GM12874 (cell line): ENCODE measurements at regions not wholly inside any gene's neighbourhood (a gene's known extent, or its start where the extent isn't known, plus 50 kb on each side); places are given as distances from the start of the nearest gene placed in this dataset.

Experiments used
- TF ChIP-seq, protein P1 (sequence below): IDR thresholded peaks from 2 replicates; pipeline ENCODE4 v1.5.1; 2011; ENCODE audit warnings: low read depth, mild to moderate bottlenecking, control low read depth, low read length, moderate library complexity; ENCODE audit not compliant: insufficient read depth

DNA sequence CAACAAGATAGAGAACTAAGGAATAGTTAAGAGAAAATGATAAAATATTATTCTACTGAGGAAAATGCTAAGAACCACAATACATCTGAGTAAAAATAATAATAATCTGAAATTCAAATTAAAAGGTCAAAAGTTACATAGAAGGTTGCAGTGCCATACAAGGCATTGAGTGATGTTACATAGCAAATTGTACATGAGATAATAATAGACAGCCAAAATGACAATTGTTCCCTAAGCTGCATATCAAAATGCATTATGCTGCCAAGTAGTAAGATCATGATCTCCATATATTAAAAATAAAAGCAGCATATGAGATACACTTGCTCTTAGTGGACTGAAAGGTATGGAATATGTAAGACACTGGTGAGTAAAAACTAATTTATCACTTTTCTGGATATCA is 547.7 kb downstream of the KCNT2 start:
- TF ChIP-seq, protein P1, sequence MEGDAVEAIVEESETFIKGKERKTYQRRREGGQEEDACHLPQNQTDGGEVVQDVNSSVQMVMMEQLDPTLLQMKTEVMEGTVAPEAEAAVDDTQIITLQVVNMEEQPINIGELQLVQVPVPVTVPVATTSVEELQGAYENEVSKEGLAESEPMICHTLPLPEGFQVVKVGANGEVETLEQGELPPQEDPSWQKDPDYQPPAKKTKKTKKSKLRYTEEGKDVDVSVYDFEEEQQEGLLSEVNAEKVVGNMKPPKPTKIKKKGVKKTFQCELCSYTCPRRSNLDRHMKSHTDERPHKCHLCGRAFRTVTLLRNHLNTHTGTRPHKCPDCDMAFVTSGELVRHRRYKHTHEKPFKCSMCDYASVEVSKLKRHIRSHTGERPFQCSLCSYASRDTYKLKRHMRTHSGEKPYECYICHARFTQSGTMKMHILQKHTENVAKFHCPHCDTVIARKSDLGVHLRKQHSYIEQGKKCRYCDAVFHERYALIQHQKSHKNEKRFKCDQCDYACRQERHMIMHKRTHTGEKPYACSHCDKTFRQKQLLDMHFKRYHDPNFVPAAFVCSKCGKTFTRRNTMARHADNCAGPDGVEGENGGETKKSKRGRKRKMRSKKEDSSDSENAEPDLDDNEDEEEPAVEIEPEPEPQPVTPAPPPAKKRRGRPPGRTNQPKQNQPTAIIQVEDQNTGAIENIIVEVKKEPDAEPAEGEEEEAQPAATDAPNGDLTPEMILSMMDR = no peak

DNA sequence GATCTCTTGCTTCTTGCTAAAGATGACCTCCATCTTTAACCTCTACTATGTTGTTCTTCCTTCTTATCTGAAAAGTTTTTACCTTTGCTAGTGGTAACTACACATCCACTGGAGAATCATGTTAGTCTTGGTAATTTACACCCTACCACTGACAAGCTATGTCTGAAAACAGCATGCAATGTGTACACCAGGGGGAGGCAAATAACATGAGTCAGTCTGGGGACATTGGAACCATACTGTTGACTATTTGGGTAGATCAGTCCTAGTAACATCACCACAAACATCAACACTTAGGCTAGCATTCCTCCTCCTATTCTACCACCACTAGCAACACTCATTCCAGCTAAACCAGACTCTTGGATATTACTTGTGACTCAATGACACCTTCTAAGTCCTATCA is 549.0 kb downstream of the KCNT2 start:
- TF ChIP-seq, protein P1 = no peak

DNA sequence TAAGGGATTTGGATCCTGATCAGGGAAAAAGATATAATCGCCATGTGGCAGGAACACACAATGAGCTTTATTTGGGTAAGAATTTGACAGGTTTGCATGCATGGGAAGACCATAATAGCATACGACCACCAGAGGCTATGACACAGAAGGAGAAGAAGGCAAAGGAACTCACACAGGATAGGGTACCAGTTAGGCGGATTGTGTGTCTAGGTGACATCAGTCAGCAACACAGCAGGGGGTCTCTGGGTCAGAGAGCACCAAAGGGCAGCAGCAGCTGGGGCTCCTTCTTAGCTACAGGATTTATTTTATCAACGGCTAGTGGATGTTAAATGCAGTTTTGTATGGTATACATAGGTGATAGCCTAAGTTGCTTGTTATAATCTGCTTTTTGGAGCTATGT is 551.3 kb downstream of the KCNT2 start:
- TF ChIP-seq, protein P1 = no peak

DNA sequence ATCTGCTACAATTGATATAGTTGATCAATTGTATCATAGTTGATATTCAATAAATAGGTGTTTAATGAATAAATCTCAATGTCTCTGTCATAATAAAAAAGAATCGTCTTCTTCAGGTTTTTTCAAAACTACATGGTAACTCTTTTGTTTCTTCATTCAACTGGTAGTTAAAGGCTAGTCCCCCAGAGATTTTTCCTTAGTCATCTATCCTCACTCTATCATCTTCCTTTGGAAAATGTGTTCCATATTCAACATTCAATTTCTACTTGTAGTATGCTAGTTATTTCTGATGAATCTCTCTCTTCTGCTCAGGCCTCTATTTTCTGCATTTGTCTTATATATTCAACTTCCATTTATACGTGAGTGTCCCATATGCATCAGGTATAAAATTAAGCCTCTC is 558.8 kb downstream of the KCNT2 start:
- TF ChIP-seq, protein P1 = no peak

DNA sequence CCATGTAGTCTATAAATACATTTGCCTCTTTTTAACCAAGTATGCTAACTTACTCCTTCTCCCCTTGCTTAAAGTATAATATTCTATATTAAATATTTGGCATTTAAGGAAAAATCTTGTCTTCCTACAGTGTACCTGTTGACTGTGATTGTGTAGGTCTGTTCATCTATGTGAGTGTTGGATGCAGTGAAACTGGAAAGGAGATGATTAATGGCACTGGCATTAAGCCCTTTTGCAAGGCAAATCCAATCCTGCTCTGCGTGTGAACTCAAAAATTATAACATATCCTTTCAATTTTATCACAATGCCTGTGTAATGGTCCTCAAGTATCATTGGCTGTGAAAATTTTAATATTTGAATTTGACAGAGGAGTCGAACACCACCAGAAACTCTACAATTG is 565.0 kb downstream of the KCNT2 start:
- TF ChIP-seq, protein P1 = no peak

DNA sequence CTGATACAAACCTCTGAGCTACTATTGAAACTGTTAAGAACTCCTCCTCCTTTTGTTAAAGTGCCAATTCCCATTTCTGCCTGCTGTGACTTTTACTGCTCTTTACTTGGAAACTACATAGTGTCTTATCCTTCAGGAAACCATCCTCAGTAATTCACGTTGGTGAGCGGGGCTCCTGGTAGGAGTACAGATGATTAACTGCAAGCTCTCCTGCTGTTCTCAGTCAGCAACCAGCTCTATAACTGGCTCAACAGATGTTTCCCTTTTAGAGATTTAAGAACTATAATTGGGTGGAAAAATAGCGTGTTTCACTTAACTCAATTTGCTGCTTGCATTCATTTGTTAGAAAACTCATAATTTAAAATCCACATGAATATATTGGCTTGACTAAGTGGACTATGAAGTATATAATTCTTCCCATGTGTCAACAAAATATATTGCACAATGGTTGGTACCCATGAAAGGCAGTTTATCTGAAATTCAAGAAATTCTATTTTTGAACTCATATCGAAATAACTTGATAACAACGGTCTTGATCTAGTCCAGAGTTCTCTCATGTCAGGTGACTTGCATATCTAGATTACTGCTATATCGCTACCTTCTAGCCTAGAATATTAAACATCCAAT is 574.0 kb downstream of the KCNT2 start:
- TF ChIP-seq, protein P1 = no peak

DNA sequence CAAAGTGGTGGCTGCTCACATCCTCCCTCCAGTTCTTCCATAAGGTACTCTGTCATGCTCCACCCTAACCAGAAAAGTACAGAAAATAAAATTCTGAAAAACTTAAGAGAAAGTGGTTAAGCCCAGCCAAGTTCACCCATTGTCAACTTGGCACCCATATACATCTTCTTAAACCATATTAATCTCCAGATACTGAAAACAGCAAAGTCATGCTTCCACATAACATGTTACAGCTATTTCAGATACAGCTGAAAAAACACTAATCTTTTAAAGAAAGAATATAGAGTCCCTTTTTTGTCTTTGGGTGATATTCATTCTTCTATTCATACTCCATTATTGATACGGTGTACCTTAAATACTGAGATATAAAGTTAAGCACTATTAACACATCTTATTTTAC is 577.8 kb downstream of the KCNT2 start:
- TF ChIP-seq, protein P1 = no peak

DNA sequence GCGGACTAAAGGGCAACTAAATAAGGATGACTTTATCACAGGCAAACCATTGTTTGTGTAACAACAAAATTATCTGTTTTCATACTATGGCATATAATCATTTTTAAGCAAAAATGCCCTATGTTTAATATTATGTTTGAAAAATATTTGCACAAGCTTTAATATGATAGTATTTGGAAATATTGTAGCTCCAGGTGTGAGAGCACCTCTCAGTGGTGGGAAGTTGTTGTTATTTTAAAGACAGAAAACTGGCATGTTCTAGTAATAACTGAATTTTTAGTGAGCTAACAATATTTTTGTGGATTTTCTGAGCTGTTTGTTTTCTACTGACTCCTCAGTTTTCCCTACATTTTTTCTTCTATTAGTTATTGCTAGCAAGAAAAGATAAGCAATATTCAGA is 578.8 kb downstream of the KCNT2 start:
- TF ChIP-seq, protein P1 = no peak
